H1 (cell line): ENCODE measurements at regions not wholly inside any gene's neighbourhood (a gene's known extent, or its start where the extent isn't known, plus 50 kb on each side); places are given as distances from the start of the nearest gene placed in this dataset.

Source experiments
- MAX ChIP-seq: IDR thresholded peaks from 2 replicates; pipeline ENCODE4 v1.6.1; 2012; ENCODE audit warnings: inconsistent platforms
- SP1 ChIP-seq: IDR thresholded peaks from 2 replicates; pipeline ENCODE4 v1.6.1; 2011; ENCODE audit warnings: low read depth, low read length
- SRF ChIP-seq: IDR thresholded peaks from 2 replicates; pipeline ENCODE4 v1.6.1; 2011; ENCODE audit warnings: mild to moderate bottlenecking, low read depth, low read length, moderate library complexity
- TCF12 ChIP-seq: IDR thresholded peaks from 2 replicates; pipeline ENCODE4 v1.6.1; 2011; ENCODE audit warnings: low read depth, mild to moderate bottlenecking, low read length

GRCh38 chrX:46251755-46252154 lies 293.5 kb downstream of the ZNF674 start (continued):
- TF ChIP-seq TCF12 (no peak), MAX (no peak), SRF (no peak), SP1 (no peak)
